Activated CD8-positive, alpha-beta T cell treated with anti-CD3 and anti-CD28 coated beads for 36 hours (primary cell): ENCODE measurements at regions not wholly inside any gene's neighbourhood (a gene's known extent, or its start where the extent isn't known, plus 50 kb on each side); places are given as distances from the start of the nearest gene placed in this dataset.

Experiments used
- ATAC-seq: fragments of 200-7000 bp; cut with Tn5 transposase; one replicate; pipeline ENCODE4 v1.10.0; 2021; ENCODE audit warnings: mild to moderate bottlenecking, moderate library complexity
- CTCF ChIA-PET: fragments of 350-600 bp; sonication (Branson Sonifier 250); formaldehyde crosslinking; loops from one replicate; lab custom pipeline; 2021; ENCODE audit warnings: antibody characterized with exemption; lab: Charles Lee
- POLR2A ChIA-PET: fragments of 350-600 bp; sonication (Branson Sonifier 250); formaldehyde crosslinking; loops from one replicate; lab custom pipeline; 2021; ENCODE audit warnings: antibody characterized with exemption; lab: Charles Lee
- DNase-seq: peaks from one replicate; pipeline ENCODE4 v3.0.0-alpha.2; 2020
- H3K27ac Mint-ChIP-seq: one replicate; pipeline ENCODE4 v1.8.0; 2021; ENCODE audit warnings: mild to moderate bottlenecking, mixed read lengths
- H3K27me3 Mint-ChIP-seq: one replicate; pipeline ENCODE4 v1.8.0; 2021; ENCODE audit warnings: mixed read lengths
- H3K36me3 Mint-ChIP-seq: one replicate; pipeline ENCODE4 v1.8.0; 2021; ENCODE audit warnings: low read depth, mixed read lengths
- H3K4me1 Mint-ChIP-seq: one replicate; pipeline ENCODE4 v1.8.0; 2021; ENCODE audit warnings: low read depth, mixed read lengths
- H3K4me3 Mint-ChIP-seq: one replicate; pipeline ENCODE4 v1.8.0; 2021; ENCODE audit warnings: mild to moderate bottlenecking, moderate library complexity, mixed read lengths
- H3K9me3 Mint-ChIP-seq: one replicate; pipeline ENCODE4 v1.8.0; 2021; ENCODE audit warnings: mixed read lengths
- CTCF ChIP-seq: fragments of 200-600 bp; IDR thresholded peaks from one replicate; pipeline ENCODE4 v1.8.0; 2022; ENCODE audit warnings: antibody characterized with exemption, mild to moderate bottlenecking
- intact Hi-C: fragments of 100-400 bp; cut with micrococcal nuclease; formaldehyde crosslinking; loops from one replicate; pipeline ENCODE4 v1.10.0; 2022

GRCh38 chr1:147826259-147826658 lies 65.9 kb upstream of the GJA5 start:
- ChIA-PET POLR2A (no interaction called here), CTCF (no interaction called here)
- Mint-ChIP-seq H3K4me3 (no peak overlapping the region), H3K27ac (no peak overlapping the region), H3K36me3 (no peaks in the 10 kb centered on the region), H3K4me1 (no peaks in the 10 kb centered on the region), H3K9me3 (no peaks in the 10 kb centered on the region), H3K27me3 (no peaks in the 10 kb centered on the region)
- ATAC-seq = no peak
- intact Hi-C loops = no loop called here
- no peak for TF ChIP-seq CTCF
- DNase-seq = no peak

- Mint-ChIP-seq H3K4me3 (no peak overlapping the region), H3K27ac (no peak overlapping the region), H3K9me3 (no peaks in the 10 kb centered on the region), H3K36me3 (no peaks in the 10 kb centered on the region), H3K27me3 (no peaks in the 10 kb centered on the region), H3K4me1 (peaks cover 2% of the 10 kb centered on the region)
- intact Hi-C loops = no loop called here
- ChIA-PET POLR2A (no interaction called here), CTCF (interaction anchor here (2.0 kb wide), 1 partner anchor 57 kb away, joined by 5 read pairs; no protein-coding TSS in a partner anchor)
- ATAC-seq (no peak), DNase-seq (no peak)
- TF ChIP-seq CTCF = no peak
These were observed 69.2 kb upstream of the GJA8 start for GRCh38 chr1:147833231-147833860.

- POLR2A ChIA-PET = no interaction called here
- peaks cover 2% of the 10 kb centered on the region for H3K4me1 Mint-ChIP-seq
- intact Hi-C loops = no loop called here
- no peak overlapping the region for H3K4me3 Mint-ChIP-seq
- CTCF ChIA-PET = no interaction called here
- no peaks in the 10 kb centered on the region for H3K27me3 Mint-ChIP-seq
- no peaks in the 10 kb centered on the region for H3K36me3 Mint-ChIP-seq
- H3K9me3 Mint-ChIP-seq = no peaks in the 10 kb centered on the region
- ATAC-seq (no peak), DNase-seq (no peak)
- H3K27ac Mint-ChIP-seq = no peak overlapping the region
- no peak for TF ChIP-seq CTCF
These were observed 68.4 kb upstream of the GJA8 start for GRCh38 chr1:147834181-147834580.

- ChIA-PET CTCF (no interaction called here), POLR2A (no interaction called here)
- DNase-seq (no peak), ATAC-seq (no peak)
- Mint-ChIP-seq H3K27ac (no peak overlapping the region), H3K4me3 (no peak overlapping the region), H3K9me3 (no peaks in the 10 kb centered on the region), H3K4me1 (peaks cover 2% of the 10 kb centered on the region), H3K27me3 (no peaks in the 10 kb centered on the region), H3K36me3 (no peaks in the 10 kb centered on the region)
- intact Hi-C loops = no loop called here
- no peak for TF ChIP-seq CTCF
These were observed 67.8 kb upstream of the GJA8 start for GRCh38 chr1:147834810-147835209.

GRCh38 chr1:147837129-147837963 lies 65.2 kb upstream of the GJA8 start:
- no peaks in the 10 kb centered on the region for H3K36me3 Mint-ChIP-seq
- intact Hi-C loops = no loop called here
- ChIA-PET POLR2A (interaction anchor here (1.2 kb wide), 1 partner anchor 86 kb away, joined by 3 read pairs; no protein-coding TSS in a partner anchor), CTCF (no interaction called here)
- no peaks in the 10 kb centered on the region for H3K9me3 Mint-ChIP-seq
- H3K4me3 Mint-ChIP-seq = no peak overlapping the region
- H3K27ac Mint-ChIP-seq = no peak overlapping the region
- no peak for TF ChIP-seq CTCF
- ATAC-seq (no peak), DNase-seq (no peak)
- H3K27me3 Mint-ChIP-seq = no peaks in the 10 kb centered on the region
- peaks cover 2% of the 10 kb centered on the region for H3K4me1 Mint-ChIP-seq
